GM12864 (cell line): ENCODE measurements at regions not wholly inside any gene's neighbourhood (a gene's known extent, or its start where the extent isn't known, plus 50 kb on each side); places are given as distances from the start of the nearest gene placed in this dataset.

ENCODE experiments used
- DNase-seq: peaks from one replicate; pipeline ENCODE4 v3.0.0-alpha.2; 2011; ENCODE audit warnings: low read depth
- H3K4me3 ChIP-seq: 2 replicates; pipeline ENCODE4 v1.5.1; 2011; ENCODE audit warnings: mild to moderate bottlenecking, low read depth, low read length, control low read depth
- CTCF ChIP-seq: IDR thresholded peaks from 2 replicates; pipeline ENCODE4 v1.5.1; 2011; ENCODE audit warnings: low read depth, mild to moderate bottlenecking, moderate library complexity, low read length, control low read depth, inconsistent platforms; ENCODE audit errors: missing control alignments

- TF ChIP-seq CTCF: no peak
- H3K4me3 ChIP-seq: no peak overlapping the region
- no peak for DNase-seq
Measured at GRCh38 chr18:56521263-56521662, 117.1 kb downstream of the TXNL1 start.

GRCh38 chr18:56517761-56518160, 120.6 kb downstream of the TXNL1 start:
- H3K4me3 ChIP-seq: no peak overlapping the region
- DNase-seq: no peak
- TF ChIP-seq CTCF: no peak

- TF ChIP-seq CTCF: no peak
- DNase-seq: no peak
- H3K4me3 ChIP-seq: no peak overlapping the region
Measured at GRCh38 chr18:56517196-56517595, 121.2 kb downstream of the TXNL1 start.

- DNase-seq: no peak
- no peak overlapping the region for H3K4me3 ChIP-seq
- TF ChIP-seq CTCF: no peak
Measured at GRCh38 chr18:56516789-56517188, 121.6 kb downstream of the TXNL1 start.

- TF ChIP-seq CTCF: no peak
- no peak overlapping the region for H3K4me3 ChIP-seq
- DNase-seq: no peak
Measured at GRCh38 chr18:56515522-56515921, 122.9 kb downstream of the TXNL1 start.

GRCh38 chr18:56511996-56512395, 126.4 kb downstream of the TXNL1 start:
- no peak for TF ChIP-seq CTCF
- DNase-seq: no peak
- no peak overlapping the region for H3K4me3 ChIP-seq

GRCh38 chr18:56510108-56510507, 128.3 kb downstream of the TXNL1 start:
- no peak for DNase-seq
- H3K4me3 ChIP-seq: no peak overlapping the region
- TF ChIP-seq CTCF: no peak
